Heart left ventricle (tissue), 13 donors: ENCODE measurements at regions not wholly inside any gene's neighbourhood (a gene's known extent, or its start where the extent isn't known, plus 50 kb on each side); places are given as distances from the start of the nearest gene placed in this dataset.

Experiments
- POLR2A ChIP-seq, 2 donors: fragments of 450-650 bp; IDR thresholded peaks; one replicate each; pipeline ENCODE4 v1.6.1; 2017; ENCODE audit warnings: antibody characterized with exemption in 2 of 2, mild to moderate bottlenecking in 2 of 2, moderate library complexity in 2 of 2
- TF ChIP-seq, protein P1 (sequence below), 12 donors: fragments of 200-600 bp; sonication (generic) in 4 of 12; IDR thresholded peaks; one replicate each; pipeline versions ENCODE4 v1.5.0 to v1.8.0; 2018 to 2022; ENCODE audit warnings: antibody characterized with exemption in 12 of 12, mild to moderate bottlenecking in 5 of 12
- donor health status: ischemic (EF 13 %, LVEDD 7.1; RV severe dilation, severe dysfunction).
- donor health status: DM: no; HTN: yes; CAD: no.
- donor health status: DM: no; HTN: no; CAD: no.
- donor health status: ischemic (EF 25% LVEDD 6.9; RV normal size, moderate dysfunction).
- donor health status: ischemic (EF 25% LVEDD 5.7; RV mildly dilated, moderate dysfunction).
- donor health status: ischemic (EF 35%, LVEDD 5.7; RV mildly dilated, moderate dysfunction).
- donor health status: nonischemic (EF 11% LVEDD 7.7; RV severe dilation, severe dysfunction).
- donor health status: DM: yes; HTN: yes; CAD: no.
- donor health status: PGD.
- donor health status: ischemic (EF 29% LVEDD 5.4; RV normal size, mild dysfunction).
- donor health status: nonischemic (EF 23%, LVEDD 6.1; RV moderate dilation, normal function).

DNA sequence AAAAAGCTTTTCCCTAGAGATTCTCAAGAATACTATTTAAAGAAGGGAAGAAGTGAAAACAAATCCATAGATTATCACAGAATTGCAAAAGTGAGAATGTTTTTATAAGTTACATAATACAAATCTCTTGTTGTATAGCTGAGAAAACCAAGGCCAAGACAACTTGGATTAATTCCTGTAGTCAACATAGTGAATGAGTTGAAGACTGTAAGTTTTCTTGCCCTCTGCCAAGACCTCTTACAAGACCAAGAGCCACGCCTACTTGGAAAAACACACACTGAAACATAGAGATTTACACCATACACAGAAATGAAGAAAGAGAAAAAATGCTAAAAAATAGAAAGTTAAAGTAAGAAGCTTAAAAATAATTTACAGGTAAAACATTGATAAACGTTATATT lies 2024.0 kb downstream of the PCDH7 start:
- TF ChIP-seq, protein P1, sequence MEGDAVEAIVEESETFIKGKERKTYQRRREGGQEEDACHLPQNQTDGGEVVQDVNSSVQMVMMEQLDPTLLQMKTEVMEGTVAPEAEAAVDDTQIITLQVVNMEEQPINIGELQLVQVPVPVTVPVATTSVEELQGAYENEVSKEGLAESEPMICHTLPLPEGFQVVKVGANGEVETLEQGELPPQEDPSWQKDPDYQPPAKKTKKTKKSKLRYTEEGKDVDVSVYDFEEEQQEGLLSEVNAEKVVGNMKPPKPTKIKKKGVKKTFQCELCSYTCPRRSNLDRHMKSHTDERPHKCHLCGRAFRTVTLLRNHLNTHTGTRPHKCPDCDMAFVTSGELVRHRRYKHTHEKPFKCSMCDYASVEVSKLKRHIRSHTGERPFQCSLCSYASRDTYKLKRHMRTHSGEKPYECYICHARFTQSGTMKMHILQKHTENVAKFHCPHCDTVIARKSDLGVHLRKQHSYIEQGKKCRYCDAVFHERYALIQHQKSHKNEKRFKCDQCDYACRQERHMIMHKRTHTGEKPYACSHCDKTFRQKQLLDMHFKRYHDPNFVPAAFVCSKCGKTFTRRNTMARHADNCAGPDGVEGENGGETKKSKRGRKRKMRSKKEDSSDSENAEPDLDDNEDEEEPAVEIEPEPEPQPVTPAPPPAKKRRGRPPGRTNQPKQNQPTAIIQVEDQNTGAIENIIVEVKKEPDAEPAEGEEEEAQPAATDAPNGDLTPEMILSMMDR (IDR thresholded peaks at IDR 0.05), result no peak
- TF ChIP-seq POLR2A (IDR thresholded peaks at IDR 0.05), result no peak
